Adipocyte (in vitro differentiated cells): ENCODE measurements at regions not wholly inside any gene's neighbourhood (a gene's known extent, or its start where the extent isn't known, plus 50 kb on each side); places are given as distances from the start of the nearest gene placed in this dataset.
"Not testable (repeated sequence)": the region's sequence is repeated elsewhere in the genome, so short reads cannot be mapped to it uniquely, and the experiment has no call there.

ENCODE experiments used
- DNase-seq: peaks from one replicate; pipeline ENCODE4 v3.0.0-alpha.2; 2015; ENCODE audit warnings: low read depth
- H3K27me3 ChIP-seq: replicated peaks from 2 replicates; pipeline ENCODE4 v1.7.0; 2013; ENCODE audit warnings: mild to moderate bottlenecking, low read length, moderate library complexity; ENCODE audit not compliant: control insufficient read depth, insufficient read depth
- H3K36me3 ChIP-seq: 2 replicates; pipeline ENCODE4 v1.7.0; 2013; ENCODE audit warnings: low read length, mild to moderate bottlenecking, moderate library complexity; ENCODE audit not compliant: control insufficient read depth, insufficient read depth, severe bottlenecking
- H3K4me1 ChIP-seq: 2 replicates; pipeline ENCODE4 v1.7.0; 2013; ENCODE audit warnings: mild to moderate bottlenecking, low read length, moderate library complexity; ENCODE audit not compliant: control insufficient read depth, insufficient read depth
- H3K4me3 ChIP-seq: 2 replicates; pipeline ENCODE4 v1.7.0; 2013; ENCODE audit warnings: mild to moderate bottlenecking, low read length, moderate library complexity
- H3K9ac ChIP-seq: 2 replicates; pipeline ENCODE4 v1.7.0; 2013; ENCODE audit warnings: mild to moderate bottlenecking, low read length, moderate library complexity
- H3K9me3 ChIP-seq: 2 replicates; pipeline ENCODE4 v1.7.0; 2013; ENCODE audit warnings: mild to moderate bottlenecking, low read length, moderate library complexity; ENCODE audit not compliant: control insufficient read depth

- Histone ChIP-seq H3K27me3 (no peaks in the 10 kb centered on the region), H3K9me3 (peaks cover 5% of the 10 kb centered on the region), H3K4me3 (no peak overlapping the region), H3K36me3 (no peaks in the 10 kb centered on the region), H3K9ac (no peak overlapping the region), H3K4me1 (no peaks in the 10 kb centered on the region)
- DNase-seq: no peak
These were observed 77.8 kb upstream of the EHBP1 start for GRCh38 chr2:62627667-62628066.

GRCh38 chr2:62624855-62625254, 80.7 kb upstream of the EHBP1 start:
- H3K4me3 ChIP-seq: no peak overlapping the region
- DNase-seq: no peak

GRCh38 chr2:62616486-62616885, 89.0 kb upstream of the EHBP1 start:
- H3K4me3 ChIP-seq, DNase-seq, H3K27me3 ChIP-seq, H3K4me1 ChIP-seq, H3K9me3 ChIP-seq, H3K9ac ChIP-seq, H3K36me3 ChIP-seq: not testable (repeated sequence)

More at GRCh38 chr2:62624855-62625254, 80.7 kb upstream of the EHBP1 start:
- Histone ChIP-seq H3K9ac (no peak overlapping the region), H3K27me3 (no peaks in the 10 kb centered on the region), H3K9me3 (peaks cover 3% of the 10 kb centered on the region), H3K4me1 (no peaks in the 10 kb centered on the region), H3K36me3 (no peaks in the 10 kb centered on the region)

- Histone ChIP-seq H3K27me3 (no peaks in the 10 kb centered on the region), H3K4me3 (peak overlapping the region; percentile 20), H3K4me1 (peaks cover 11% of the 10 kb centered on the region), H3K9ac (no peak overlapping the region), H3K9me3 (no peaks in the 10 kb centered on the region), H3K36me3 (no peaks in the 10 kb centered on the region)
- DNase-seq: no peak
These were observed 93.7 kb upstream of the EHBP1 start for GRCh38 chr2:62611854-62612253.

GRCh38 chr2:62605471-62605870, 99.5 kb upstream of the TMEM17 start:
- H3K4me3 ChIP-seq, H3K9me3 ChIP-seq, H3K27me3 ChIP-seq, H3K4me1 ChIP-seq, H3K9ac ChIP-seq, DNase-seq, H3K36me3 ChIP-seq: not testable (repeated sequence)

- DNase-seq: no peak
- Histone ChIP-seq H3K36me3 (no peaks in the 10 kb centered on the region), H3K9me3 (no peaks in the 10 kb centered on the region), H3K4me1 (no peaks in the 10 kb centered on the region), H3K27me3 (no peaks in the 10 kb centered on the region), H3K4me3 (no peak overlapping the region), H3K9ac (no peak overlapping the region)
These were observed 98.3 kb upstream of the TMEM17 start for GRCh38 chr2:62604336-62604735.

- no peak overlapping the region for H3K9ac ChIP-seq
- H3K27me3 ChIP-seq: no peaks in the 10 kb centered on the region
- no peaks in the 10 kb centered on the region for H3K9me3 ChIP-seq
- no peak overlapping the region for H3K4me3 ChIP-seq
- no peaks in the 10 kb centered on the region for H3K4me1 ChIP-seq
- DNase-seq: no peak
- no peaks in the 10 kb centered on the region for H3K36me3 ChIP-seq
These were observed 97.2 kb upstream of the TMEM17 start for GRCh38 chr2:62603154-62603712.

GRCh38 chr2:62599674-62600410, 93.8 kb upstream of the TMEM17 start:
- not testable (repeated sequence) for H3K36me3 ChIP-seq, DNase-seq, H3K27me3 ChIP-seq, H3K4me3 ChIP-seq, H3K9me3 ChIP-seq, H3K9ac ChIP-seq
- peaks cover 20% of the 10 kb centered on the region for H3K4me1 ChIP-seq

GRCh38 chr2:62597323-62597722, 91.3 kb upstream of the TMEM17 start:
- Histone ChIP-seq H3K36me3 (no peaks in the 10 kb centered on the region), H3K4me1 (peaks cover 20% of the 10 kb centered on the region), H3K27me3 (no peaks in the 10 kb centered on the region), H3K9me3 (no peaks in the 10 kb centered on the region), H3K4me3 (no peak overlapping the region), H3K9ac (no peak overlapping the region)
- DNase-seq: peak; percentile 59

- Histone ChIP-seq H3K9ac (no peak overlapping the region), H3K4me3 (no peak overlapping the region), H3K27me3 (no peaks in the 10 kb centered on the region), H3K9me3 (no peaks in the 10 kb centered on the region), H3K36me3 (no peaks in the 10 kb centered on the region), H3K4me1 (peaks cover 20% of the 10 kb centered on the region)
- peak; percentile 91 for DNase-seq
These were observed 90.3 kb upstream of the TMEM17 start for GRCh38 chr2:62596061-62596921.

- Histone ChIP-seq H3K4me1 (peaks cover 20% of the 10 kb centered on the region), H3K36me3 (no peaks in the 10 kb centered on the region), H3K9ac (peak overlapping the region; percentile 7), H3K27me3 (no peaks in the 10 kb centered on the region), H3K4me3 (no peak overlapping the region), H3K9me3 (no peaks in the 10 kb centered on the region)
- DNase-seq: no peak
These were observed 89.5 kb upstream of the TMEM17 start for GRCh38 chr2:62595474-62595873.
